H9 (cell line): ENCODE measurements at regions not wholly inside any gene's neighbourhood (a gene's known extent, or its start where the extent isn't known, plus 50 kb on each side); places are given as distances from the start of the nearest gene placed in this dataset.

ENCODE experiments used
- DNase-seq: peaks from one replicate; pipeline ENCODE4 v3.0.0-alpha.2; 2017
- H2AFZ ChIP-seq: one replicate; pipeline ENCODE4 v1.6.1; 2013; ENCODE audit warnings: mild to moderate bottlenecking, low read length, control low read depth, moderate library complexity
- H2AK5ac ChIP-seq: 2 replicates; pipeline ENCODE4 v1.6.1; 2013; ENCODE audit warnings: low read length, control low read depth, mixed read lengths; ENCODE audit not compliant: insufficient read length
- H2BK120ac ChIP-seq: one replicate; pipeline ENCODE4 v1.6.1; 2013; ENCODE audit warnings: low read depth, mild to moderate bottlenecking, low read length, control low read depth, inconsistent platforms; ENCODE audit not compliant: poor library complexity, severe bottlenecking
- H2BK12ac ChIP-seq: 2 replicates; pipeline ENCODE4 v1.6.1; 2013; ENCODE audit warnings: low read length, control low read depth, mixed read lengths, low read depth; ENCODE audit not compliant: insufficient read length
- H2BK15ac ChIP-seq: 2 replicates; pipeline ENCODE4 v1.6.1; 2013; ENCODE audit warnings: low read depth, low read length, control low read depth
- H2BK20ac ChIP-seq: one replicate; pipeline ENCODE4 v1.6.1; 2013; ENCODE audit warnings: low read depth, mild to moderate bottlenecking, low read length, control low read depth, inconsistent platforms; ENCODE audit not compliant: poor library complexity, severe bottlenecking
- H2BK5ac ChIP-seq: 2 replicates; pipeline ENCODE4 v1.6.1; 2013; ENCODE audit warnings: low read length, control low read depth, mixed read lengths; ENCODE audit not compliant: insufficient read length
- H3K14ac ChIP-seq: 2 replicates; pipeline ENCODE4 v1.6.1; 2013; ENCODE audit warnings: low read length, control low read depth; ENCODE audit not compliant: insufficient read depth
- H3K18ac ChIP-seq: 2 replicates; pipeline ENCODE4 v1.6.1; 2013; ENCODE audit warnings: low read depth, mild to moderate bottlenecking, mixed read lengths, low read length, control low read depth; ENCODE audit not compliant: insufficient read length
- H3K23ac ChIP-seq: 2 replicates; pipeline ENCODE4 v1.6.1; 2013; ENCODE audit warnings: low read length, control low read depth, mixed read lengths, low read depth; ENCODE audit not compliant: insufficient read length
- H3K23me2 ChIP-seq: 2 replicates; pipeline ENCODE4 v1.6.1; 2013; ENCODE audit warnings: low read depth, mild to moderate bottlenecking, mixed read lengths, low read length, control low read depth; ENCODE audit not compliant: insufficient read length, poor library complexity, severe bottlenecking
- H3K27ac ChIP-seq: 2 replicates; pipeline ENCODE4 v1.5.1; 2013; ENCODE audit warnings: low read length, control low read depth, mixed read lengths, low read depth; ENCODE audit not compliant: insufficient read length
- H3K27me3 ChIP-seq: 2 replicates; pipeline ENCODE4 v1.6.1; 2013; ENCODE audit warnings: low read length, control low read depth, inconsistent platforms; ENCODE audit not compliant: insufficient read depth
- H3K4ac ChIP-seq: 2 replicates; pipeline ENCODE4 v1.6.1; 2013; ENCODE audit warnings: low read depth, mild to moderate bottlenecking, control low read depth, inconsistent platforms, low read length, moderate library complexity
- H3K4me1 ChIP-seq: 2 replicates; pipeline ENCODE4 v1.6.1; 2013; ENCODE audit warnings: low read length, control low read depth, inconsistent platforms; ENCODE audit not compliant: insufficient read depth
- H3K4me2 ChIP-seq: 2 replicates; pipeline ENCODE4 v1.6.1; 2013; ENCODE audit warnings: low read length, control low read depth, mixed read lengths; ENCODE audit not compliant: insufficient read length, insufficient read depth
- H3K56ac ChIP-seq: 2 replicates; pipeline ENCODE4 v1.6.1; 2013; ENCODE audit warnings: low read depth, mild to moderate bottlenecking, mixed read lengths, low read length, control low read depth; ENCODE audit not compliant: insufficient read length
- H3K79me1 ChIP-seq: 2 replicates; pipeline ENCODE4 v1.6.1; 2013; ENCODE audit warnings: low read depth, mild to moderate bottlenecking, moderate library complexity, low read length, control low read depth, inconsistent platforms; ENCODE audit not compliant: insufficient read depth, poor library complexity, severe bottlenecking
- H3K79me2 ChIP-seq: 2 replicates; pipeline ENCODE4 v1.6.1; 2013; ENCODE audit warnings: low read length, control low read depth, inconsistent platforms; ENCODE audit not compliant: insufficient read depth
- H3K9ac ChIP-seq: 2 replicates; pipeline ENCODE4 v1.6.1; 2013; ENCODE audit warnings: low read length, control low read depth, mixed read lengths; ENCODE audit not compliant: insufficient read length; ENCODE audit errors: extremely low read depth
- H3K9me3 ChIP-seq: one replicate; pipeline ENCODE4 v1.6.1; 2013; ENCODE audit warnings: low read depth, low read length, inconsistent platforms; ENCODE audit not compliant: control insufficient read depth
- H3T11ph ChIP-seq: one replicate; pipeline ENCODE4 v1.6.1; 2013; ENCODE audit warnings: mild to moderate bottlenecking, low read length, control low read depth, inconsistent platforms
- H4K20me1 ChIP-seq: one replicate; pipeline ENCODE4 v1.6.1; 2013; ENCODE audit not compliant: control insufficient read depth, insufficient read length, insufficient read depth
- H4K5ac ChIP-seq: 2 replicates; pipeline ENCODE4 v1.6.1; 2013; ENCODE audit warnings: low read depth, mild to moderate bottlenecking, mixed read lengths, low read length, control low read depth; ENCODE audit not compliant: insufficient read length
- H4K8ac ChIP-seq: replicated peaks from 2 replicates; pipeline ENCODE4 v1.6.1; 2013; ENCODE audit warnings: low read length, control low read depth, mixed read lengths, low read depth; ENCODE audit not compliant: insufficient read length
- H4K91ac ChIP-seq: 2 replicates; pipeline ENCODE4 v1.6.1; 2013; ENCODE audit warnings: low read depth, mild to moderate bottlenecking, moderate library complexity, mixed read lengths, low read length, control low read depth; ENCODE audit not compliant: insufficient read length
- H3K27ac Mint-ChIP-seq, 3 experiments: 2 replicates in 2 of 3; 3 replicates in 1 of 3; pipeline ENCODE4 v1.8.0; 2020 to 2021; ENCODE audit warnings: mixed read lengths in 3 of 3, mild to moderate bottlenecking in 1 of 3, moderate library complexity in 1 of 3
- H3K27me3 Mint-ChIP-seq: 2 replicates; pipeline ENCODE4 v1.8.0; 2021; ENCODE audit warnings: low read depth, mild to moderate bottlenecking, moderate library complexity, mixed read lengths
- H3K36me3 Mint-ChIP-seq, 3 experiments: 2 replicates in 2 of 3; 3 replicates in 1 of 3; pipeline ENCODE4 v1.8.0; 2020 to 2021; ENCODE audit warnings: low read depth in 3 of 3, mixed read lengths in 3 of 3; ENCODE audit not compliant: insufficient read depth in 1 of 3
- H3K4me1 Mint-ChIP-seq, 2 experiments: 2 replicates each; pipeline ENCODE4 v1.8.0; 2020; ENCODE audit warnings: mixed read lengths in 2 of 2
- H3K4me3 Mint-ChIP-seq, 2 experiments: 2 replicates in 1 of 2; 3 replicates in 1 of 2; pipeline ENCODE4 v1.8.0; 2020 to 2021; ENCODE audit warnings: mild to moderate bottlenecking in 2 of 2, mixed read lengths in 2 of 2, moderate library complexity in 1 of 2
- H3K9me3 Mint-ChIP-seq, 2 experiments: 2 replicates in 1 of 2; 3 replicates in 1 of 2; pipeline ENCODE4 v1.8.0; 2020; ENCODE audit warnings: mild to moderate bottlenecking in 2 of 2, mixed read lengths in 2 of 2, moderate library complexity in 1 of 2
- WGBS: extraction: QIAGEN DNeasy Blood & Tissue Kit; methylation state at CpG from one replicate; pipeline ENCODE4 v1.1.7; 2013; ENCODE audit warnings: missing lambda C conversion rate, low lambda C conversion rate, mixed read lengths; ENCODE audit not compliant: insufficient read length; ENCODE audit errors: extremely low coverage; 5-methylcytosine and 5-hydroxymethylcytosine counted together
- TF ChIP-seq, protein P1 (sequence below): fragments of 200-600 bp; sonication (generic); conservative IDR thresholded peaks from 3 replicates; pipeline ENCODE4 v1.8.0; 2021; ENCODE audit warnings: antibody characterized with exemption, mild to moderate bottlenecking

DNA sequence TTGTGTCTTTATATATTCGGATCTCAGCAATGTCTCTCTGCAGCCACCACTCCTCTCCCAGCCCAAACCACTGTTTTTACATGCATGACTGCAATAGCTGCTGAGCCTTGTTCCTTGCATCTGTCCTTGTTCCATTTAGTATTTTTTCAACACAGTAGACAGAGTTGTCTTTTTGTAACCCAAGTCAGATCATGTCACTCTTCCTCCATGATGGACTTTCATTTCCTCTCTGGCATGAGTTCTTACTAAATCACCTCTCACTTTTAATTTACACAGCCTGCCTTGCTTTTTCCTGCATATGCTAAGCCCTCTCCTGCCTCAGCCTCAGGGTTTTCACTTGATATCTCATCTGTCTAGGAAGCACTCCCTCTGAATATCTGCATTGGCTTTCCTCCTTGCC is 353.2 kb downstream of the HGF start:
- Histone ChIP-seq H2BK15ac (no peak overlapping the region), H3K79me1 (no peaks in the 10 kb centered on the region), H4K91ac (no peak overlapping the region), H2AK5ac (no peak overlapping the region), H3K4ac (no peak overlapping the region), H3K9me3 (no peaks in the 10 kb centered on the region), H3K79me2 (no peaks in the 10 kb centered on the region), H4K8ac (no peak overlapping the region), H3T11ph (no peak overlapping the region), H3K56ac (no peak overlapping the region), H4K5ac (no peak overlapping the region), H3K23me2 (no peaks in the 10 kb centered on the region), H2BK12ac (no peak overlapping the region), H2AFZ (no peak overlapping the region), H3K14ac (no peak overlapping the region), H3K18ac (no peak overlapping the region), H4K20me1 (no peaks in the 10 kb centered on the region), H3K4me1 (no peaks in the 10 kb centered on the region), H3K27ac (no peak overlapping the region), H2BK5ac (no peak overlapping the region), H3K27me3 (no peaks in the 10 kb centered on the region), H2BK20ac (no peak overlapping the region), H3K4me2 (no peak overlapping the region), H2BK120ac (no peak overlapping the region), H3K23ac (no peak overlapping the region), H3K9ac (no peak overlapping the region)
- TF ChIP-seq, protein P1, sequence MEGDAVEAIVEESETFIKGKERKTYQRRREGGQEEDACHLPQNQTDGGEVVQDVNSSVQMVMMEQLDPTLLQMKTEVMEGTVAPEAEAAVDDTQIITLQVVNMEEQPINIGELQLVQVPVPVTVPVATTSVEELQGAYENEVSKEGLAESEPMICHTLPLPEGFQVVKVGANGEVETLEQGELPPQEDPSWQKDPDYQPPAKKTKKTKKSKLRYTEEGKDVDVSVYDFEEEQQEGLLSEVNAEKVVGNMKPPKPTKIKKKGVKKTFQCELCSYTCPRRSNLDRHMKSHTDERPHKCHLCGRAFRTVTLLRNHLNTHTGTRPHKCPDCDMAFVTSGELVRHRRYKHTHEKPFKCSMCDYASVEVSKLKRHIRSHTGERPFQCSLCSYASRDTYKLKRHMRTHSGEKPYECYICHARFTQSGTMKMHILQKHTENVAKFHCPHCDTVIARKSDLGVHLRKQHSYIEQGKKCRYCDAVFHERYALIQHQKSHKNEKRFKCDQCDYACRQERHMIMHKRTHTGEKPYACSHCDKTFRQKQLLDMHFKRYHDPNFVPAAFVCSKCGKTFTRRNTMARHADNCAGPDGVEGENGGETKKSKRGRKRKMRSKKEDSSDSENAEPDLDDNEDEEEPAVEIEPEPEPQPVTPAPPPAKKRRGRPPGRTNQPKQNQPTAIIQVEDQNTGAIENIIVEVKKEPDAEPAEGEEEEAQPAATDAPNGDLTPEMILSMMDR, result no peak
- WGBS, result no CpG with 5 or more reads among the region's 1 CpG
- Mint-ChIP-seq H3K27me3 (no peaks in the 10 kb centered on the region), H3K9me3 (no peaks in the 10 kb centered on the region), H3K27ac (peak overlapping the region in 1 of 3 experiments; percentile 62; a peak in 3 of 7 replicates), H3K4me1 (peaks cover 5 to 7% of the 10 kb centered on the region in 2 experiments), H3K36me3 (no peaks in the 10 kb centered on the region), H3K4me3 (no peak overlapping the region)
- no peak for DNase-seq
